ENCODE measurements at regions not wholly inside any gene's neighbourhood (a gene's known extent, or its start where the extent isn't known, plus 50 kb on each side); places are given as distances from the start of the nearest gene placed in this dataset.

- Histone ChIP-seq H3K4me3 (no peak overlapping the region), H3K36me3 (no peaks in the 10 kb centered on the region), H3K27ac (no peak overlapping the region), H3K9me3 (replicated peaks) (no peaks in the 10 kb centered on the region), H3K27me3 (replicated peaks) (0 out of 2 replicates have a peak, but pooled peaks cover 4% of the 10 kb centered on the region), H3K4me1 (replicated peaks) (no peaks in the 10 kb centered on the region)
- DNase-seq (ENCODE audit: low read depth in 1 of 2, low spot score in 2 of 2): no peak
Measured at GRCh38 chr16:50478075-50478772, 70.0 kb upstream of the NKD1 start.

DNA sequence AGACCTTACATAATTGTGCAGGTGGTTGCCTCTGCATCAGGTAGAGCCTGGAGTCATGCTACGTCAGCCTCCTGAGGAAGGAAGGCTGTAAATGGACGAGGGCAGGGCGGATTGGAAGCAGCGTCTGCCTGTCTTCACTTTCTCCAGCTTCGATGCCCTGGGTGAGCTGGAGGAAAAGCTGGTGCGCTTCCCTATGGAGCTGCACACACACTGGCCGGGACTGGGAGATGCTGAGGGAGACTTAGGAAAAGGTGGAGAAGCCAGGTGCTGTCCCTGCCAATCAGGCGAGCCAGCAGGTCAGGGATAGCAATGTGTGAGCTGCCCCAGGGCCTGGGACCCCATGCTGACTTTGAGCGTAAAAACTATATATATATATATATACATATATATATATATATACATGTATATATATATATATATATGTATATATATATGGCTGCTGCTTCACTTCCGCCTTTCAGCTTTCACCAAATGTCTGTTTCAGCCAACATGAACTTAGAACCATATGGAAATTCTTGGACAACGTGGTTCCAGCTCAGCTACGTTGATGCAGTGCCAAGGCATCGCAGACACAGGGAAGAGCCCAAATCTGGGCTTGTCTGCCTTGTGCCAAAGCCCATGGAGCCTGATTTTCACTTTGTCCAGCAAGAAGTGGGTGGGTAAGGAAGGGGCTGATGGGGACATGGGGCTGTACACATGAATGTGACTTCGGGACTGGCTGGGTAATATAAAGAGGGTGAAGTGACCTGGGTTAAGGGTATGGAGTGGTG, 71.5 kb upstream of the NKD1 start:
- no peak for DNase-seq (ENCODE audit: low read depth in 1 of 2, low spot score in 2 of 2)
- H3K9me3 ChIP-seq (replicated peaks): no peaks in the 10 kb centered on the region
- no peak overlapping the region for H3K4me3 ChIP-seq
- H3K27ac ChIP-seq: no peak overlapping the region
- H3K27me3 ChIP-seq (replicated peaks): 0 out of 2 replicates have a peak, but pooled peaks cover 4% of the 10 kb centered on the region
- H3K4me1 ChIP-seq (replicated peaks): no peaks in the 10 kb centered on the region
- H3K36me3 ChIP-seq: no peaks in the 10 kb centered on the region

DNA sequence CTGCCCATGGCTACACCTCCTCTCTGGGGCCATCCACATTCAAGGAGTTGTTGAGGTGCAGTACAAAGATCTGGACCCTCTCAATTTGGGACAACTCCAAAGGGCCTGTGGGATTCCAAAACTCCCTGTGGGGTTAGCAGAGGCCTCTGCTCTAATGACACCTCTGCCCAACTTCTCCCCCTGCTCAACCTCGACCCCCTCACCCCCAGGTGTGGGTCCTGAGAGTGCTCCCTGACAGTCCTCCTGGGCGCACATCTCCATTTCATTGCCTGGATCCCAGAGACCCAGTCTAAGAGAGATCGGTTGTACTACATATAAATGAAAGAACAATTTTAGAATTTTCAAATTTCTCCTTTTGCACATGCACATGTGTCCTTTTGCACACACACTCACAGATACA, 73.0 kb upstream of the NKD1 start:
- DNase-seq (ENCODE audit: low read depth in 1 of 2, low spot score in 2 of 2): no peak
- Histone ChIP-seq H3K9me3 (replicated peaks) (no peaks in the 10 kb centered on the region), H3K27ac (no peak overlapping the region), H3K36me3 (no peaks in the 10 kb centered on the region), H3K4me3 (no peak overlapping the region), H3K4me1 (replicated peaks) (no peaks in the 10 kb centered on the region), H3K27me3 (replicated peaks) (peaks cover 4% of the 10 kb centered on the region; the same call in 1 of the 2 replicates)

DNA sequence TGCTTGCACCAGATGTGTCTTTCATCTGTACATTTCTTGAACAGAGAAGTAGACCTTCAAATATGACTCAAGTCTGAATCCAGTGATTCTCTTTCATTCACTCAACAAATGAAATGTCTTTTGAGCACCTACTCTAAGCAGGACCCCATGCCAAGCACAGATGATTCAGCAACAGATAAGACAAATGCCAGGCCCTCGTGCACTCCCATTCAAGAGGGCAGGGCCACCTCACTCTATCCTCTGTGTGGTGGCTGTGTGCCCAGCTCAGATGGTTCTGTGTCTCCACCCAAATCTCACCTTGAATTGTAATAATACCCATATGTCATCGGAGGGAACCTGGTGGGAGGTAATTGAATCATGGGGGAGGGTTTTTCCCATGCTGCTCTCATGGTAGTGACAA, 74.1 kb upstream of the NKD1 start:
- H3K9me3 ChIP-seq (replicated peaks): no peaks in the 10 kb centered on the region
- no peaks in the 10 kb centered on the region for H3K36me3 ChIP-seq
- peaks cover 5% of the 10 kb centered on the region; the same call in 1 of the 2 replicates for H3K27me3 ChIP-seq (replicated peaks)
- no peak overlapping the region for H3K4me3 ChIP-seq
- no peak overlapping the region for H3K27ac ChIP-seq
- no peak for DNase-seq (ENCODE audit: low read depth in 1 of 2, low spot score in 2 of 2)
- H3K4me1 ChIP-seq (replicated peaks): no peaks in the 10 kb centered on the region

DNA sequence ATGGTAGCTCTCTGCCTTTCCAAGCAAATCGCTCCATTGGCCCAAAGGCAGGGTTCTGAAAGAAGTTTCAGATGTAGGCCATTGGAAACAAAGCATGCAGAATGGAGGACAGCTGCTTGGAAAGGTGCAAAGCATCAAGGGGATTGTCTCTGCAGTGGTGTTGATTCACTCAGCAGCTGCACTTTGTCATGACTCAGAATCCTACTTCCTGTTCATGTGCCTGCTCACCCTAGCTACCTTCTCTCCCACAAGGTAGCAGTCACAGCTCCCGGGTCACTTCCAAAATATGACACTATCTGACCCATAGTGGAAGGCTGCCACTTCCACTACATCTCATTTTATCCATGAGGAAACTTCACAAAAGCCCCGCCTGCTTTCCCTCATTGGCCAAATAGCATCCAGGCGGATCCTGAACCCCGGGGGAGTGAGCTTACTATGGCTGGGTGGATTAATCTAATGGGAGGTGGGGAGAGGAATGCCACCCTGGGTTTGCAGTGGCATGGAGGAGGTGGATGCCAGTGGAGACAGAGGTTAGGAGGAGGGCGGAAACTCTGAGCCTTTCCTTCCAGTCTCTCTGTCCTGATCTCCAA, 74.7 kb upstream of the NKD1 start:
- Histone ChIP-seq H3K27ac (no peak overlapping the region), H3K27me3 (replicated peaks) (peaks cover 12% of the 10 kb centered on the region), H3K36me3 (no peaks in the 10 kb centered on the region), H3K9me3 (replicated peaks) (no peaks in the 10 kb centered on the region), H3K4me1 (replicated peaks) (no peaks in the 10 kb centered on the region), H3K4me3 (no peak overlapping the region)
- DNase-seq (ENCODE audit: low read depth in 1 of 2, low spot score in 2 of 2): no peak

- no peak for DNase-seq (ENCODE audit: low read depth in 1 of 2, low spot score in 2 of 2)
- peaks cover 15% of the 10 kb centered on the region for H3K27me3 ChIP-seq (replicated peaks)
- H3K9me3 ChIP-seq (replicated peaks): no peaks in the 10 kb centered on the region
- no peak overlapping the region for H3K4me3 ChIP-seq
- H3K36me3 ChIP-seq: no peaks in the 10 kb centered on the region
- no peak overlapping the region for H3K27ac ChIP-seq
- H3K4me1 ChIP-seq (replicated peaks): no peaks in the 10 kb centered on the region
Measured at GRCh38 chr16:50472472-50472871, 75.7 kb upstream of the NKD1 start.

- Histone ChIP-seq H3K4me3 (no peak overlapping the region), H3K9me3 (replicated peaks) (no peaks in the 10 kb centered on the region), H3K27me3 (replicated peaks) (peaks cover 25% of the 10 kb centered on the region), H3K36me3 (no peaks in the 10 kb centered on the region), H3K27ac (no peak overlapping the region), H3K4me1 (replicated peaks) (no peaks in the 10 kb centered on the region)
- DNase-seq (ENCODE audit: low read depth in 1 of 2, low spot score in 2 of 2): no peak
Measured at GRCh38 chr16:50470687-50471086, 77.5 kb upstream of the NKD1 start.

- Histone ChIP-seq H3K36me3 (no peaks in the 10 kb centered on the region), H3K4me3 (no peak overlapping the region), H3K4me1 (replicated peaks) (no peaks in the 10 kb centered on the region), H3K27ac (no peak overlapping the region), H3K27me3 (replicated peaks) (peaks cover 25% of the 10 kb centered on the region), H3K9me3 (replicated peaks) (no peaks in the 10 kb centered on the region)
- DNase-seq (ENCODE audit: low read depth in 1 of 2, low spot score in 2 of 2): no peak
Measured at GRCh38 chr16:50469744-50470321, 78.4 kb upstream of the NKD1 start.

GRCh38 chr16:50469121-50469743, 79.0 kb upstream of the NKD1 start:
- no peak overlapping the region for H3K27ac ChIP-seq
- H3K4me1 ChIP-seq (replicated peaks): no peaks in the 10 kb centered on the region
- peaks cover 25% of the 10 kb centered on the region for H3K27me3 ChIP-seq (replicated peaks)
- DNase-seq (ENCODE audit: low read depth in 1 of 2, low spot score in 2 of 2): no peak
- no peak overlapping the region for H3K4me3 ChIP-seq
- no peaks in the 10 kb centered on the region for H3K36me3 ChIP-seq
- H3K9me3 ChIP-seq (replicated peaks): no peaks in the 10 kb centered on the region

- H3K27ac ChIP-seq: no peak overlapping the region
- no peaks in the 10 kb centered on the region for H3K4me1 ChIP-seq (replicated peaks)
- H3K27me3 ChIP-seq (replicated peaks): peaks cover 26% of the 10 kb centered on the region
Measured at GRCh38 chr16:50468749-50469078, 79.5 kb upstream of the NKD1 start.

DNA sequence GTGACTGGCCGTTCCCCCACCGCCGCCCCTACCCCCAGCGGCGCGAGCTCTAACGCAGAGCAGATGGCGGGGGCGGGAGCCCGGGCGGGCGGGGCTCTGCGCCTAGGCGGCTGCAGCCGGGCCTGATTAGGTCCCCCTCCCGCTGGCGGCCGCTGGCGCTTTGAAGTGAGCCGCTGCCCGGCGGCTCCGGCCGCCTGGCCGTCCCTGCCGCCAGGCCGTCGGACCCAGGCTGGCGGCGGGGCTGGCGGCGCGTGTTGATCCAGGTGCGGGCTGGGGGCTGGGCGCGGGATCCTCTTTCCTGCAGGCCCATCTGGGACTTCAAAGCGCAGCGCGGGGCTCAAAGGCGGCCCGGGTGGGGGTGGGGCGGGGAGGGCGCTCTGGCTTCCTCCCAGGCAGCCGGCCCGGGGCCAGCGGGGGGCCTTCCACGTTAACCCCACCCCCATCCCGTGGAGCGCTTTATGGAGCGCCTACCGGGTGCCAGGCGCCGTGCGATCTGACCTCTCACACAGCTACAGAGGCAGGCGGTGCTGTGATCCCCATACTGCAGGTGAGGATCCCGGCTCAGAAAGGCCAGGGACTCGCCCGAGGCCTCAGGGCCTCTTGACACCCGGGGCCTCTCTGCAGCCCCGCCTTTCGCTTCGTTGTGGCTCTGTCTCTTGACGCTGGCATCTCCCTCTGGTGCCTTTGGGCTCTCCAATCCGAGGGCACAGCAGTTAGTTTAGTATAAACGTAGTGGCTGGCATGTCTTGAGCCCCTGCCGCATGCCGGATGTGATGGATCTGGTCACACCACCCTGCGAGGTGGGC, 80.0 kb upstream of the NKD1 start:
- H3K4me1 ChIP-seq (replicated peaks): no peaks in the 10 kb centered on the region
- no peaks in the 10 kb centered on the region for H3K36me3 ChIP-seq
- peaks cover 28% of the 10 kb centered on the region for H3K27me3 ChIP-seq (replicated peaks)
- no peaks in the 10 kb centered on the region for H3K9me3 ChIP-seq (replicated peaks)
- no peak overlapping the region for H3K27ac ChIP-seq
- no peak overlapping the region for H3K4me3 ChIP-seq
- no peak for DNase-seq (ENCODE audit: low read depth in 1 of 2, low spot score in 2 of 2)

More at GRCh38 chr16:50468749-50469078, 79.5 kb upstream of the NKD1 start:
- no peak overlapping the region for H3K4me3 ChIP-seq
- DNase-seq (ENCODE audit: low read depth in 1 of 2, low spot score in 2 of 2): no peak
- no peaks in the 10 kb centered on the region for H3K36me3 ChIP-seq
- H3K9me3 ChIP-seq (replicated peaks): no peaks in the 10 kb centered on the region

DNA sequence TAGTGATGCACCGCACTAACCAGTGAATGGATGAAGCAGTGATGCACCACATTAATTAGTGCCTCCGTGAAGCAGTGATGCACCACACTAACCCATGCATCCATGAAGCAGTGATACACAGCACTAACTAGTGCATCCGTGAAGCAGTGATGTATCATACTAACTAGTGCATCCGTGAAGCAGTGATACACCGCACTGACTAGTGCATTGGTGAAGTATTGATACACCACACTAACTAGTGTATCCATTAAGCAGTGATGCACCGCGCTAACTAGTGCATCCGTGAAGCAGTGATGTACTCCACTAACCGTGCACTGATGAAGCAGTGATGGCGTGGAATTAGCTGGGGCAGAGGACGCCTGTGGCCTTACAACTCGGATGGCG, 80.6 kb upstream of the NKD1 start:
- no peaks in the 10 kb centered on the region for H3K4me1 ChIP-seq (replicated peaks)
- H3K4me3 ChIP-seq: no peak overlapping the region
- no peak for DNase-seq (ENCODE audit: low read depth in 1 of 2, low spot score in 2 of 2)
- peaks cover 28% of the 10 kb centered on the region for H3K27me3 ChIP-seq (replicated peaks)
- no peaks in the 10 kb centered on the region for H3K9me3 ChIP-seq (replicated peaks)
- no peak overlapping the region for H3K27ac ChIP-seq
- no peaks in the 10 kb centered on the region for H3K36me3 ChIP-seq

DNA sequence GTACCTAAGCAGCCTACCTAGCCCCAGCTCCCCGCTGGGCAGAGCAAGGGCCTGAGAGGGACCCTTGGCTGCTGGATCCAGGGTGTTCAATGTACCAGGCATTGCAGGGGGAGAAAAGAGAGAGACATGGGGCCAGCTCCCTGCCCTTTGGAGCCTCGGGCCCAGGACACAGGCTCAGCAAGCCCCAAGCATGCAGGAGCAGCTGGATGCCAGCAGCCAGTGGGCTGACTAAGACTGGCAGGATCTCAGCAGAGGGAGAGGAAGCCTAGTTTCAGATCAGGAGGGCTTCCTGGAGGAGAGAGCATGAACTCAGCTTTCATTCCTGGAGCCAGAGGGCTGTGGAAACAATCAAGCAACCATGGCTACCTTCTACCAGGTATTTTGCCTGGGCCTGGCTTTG, 82.0 kb upstream of the NKD1 start:
- no peaks in the 10 kb centered on the region for H3K9me3 ChIP-seq (replicated peaks)
- no peak for DNase-seq (ENCODE audit: low read depth in 1 of 2, low spot score in 2 of 2)
- no peaks in the 10 kb centered on the region for H3K4me1 ChIP-seq (replicated peaks)
- no peaks in the 10 kb centered on the region for H3K36me3 ChIP-seq
- H3K27me3 ChIP-seq (replicated peaks): peaks cover 28% of the 10 kb centered on the region
- no peak overlapping the region for H3K27ac ChIP-seq
- H3K4me3 ChIP-seq: no peak overlapping the region
